A673 (cell line): ENCODE measurements at regions not wholly inside any gene's neighbourhood (a gene's known extent, or its start where the extent isn't known, plus 50 kb on each side); places are given as distances from the start of the nearest gene placed in this dataset.

ENCODE experiments used
- CTCF ChIP-seq: fragments of 300-800, 200-600 bp; sonication (generic); conservative IDR thresholded peaks from 2 replicates; pipeline ENCODE4 v1.5.1; 2017; ENCODE audit warnings: low read depth, mild to moderate bottlenecking, antibody characterized with exemption, low read length, moderate library complexity, mixed read lengths
- EZH2 ChIP-seq: fragments of 200-600 bp; sonication (generic); IDR thresholded peaks from 2 replicates; pipeline ENCODE4 v1.6.1; 2017; ENCODE audit warnings: borderline replicate concordance, low read depth, mild to moderate bottlenecking, mixed read lengths, antibody characterized with exemption, low read length; ENCODE audit not compliant: poor library complexity, severe bottlenecking

- TF ChIP-seq CTCF: peak; percentile 54; the same call in 1 of the 2 replicates
- TF ChIP-seq EZH2: no peak
Measured at GRCh38 chr5:120803282-120803681, 339.2 kb downstream of the PRR16 start.
